WTC11 (cell line): ENCODE measurements at regions not wholly inside any gene's neighbourhood (a gene's known extent, or its start where the extent isn't known, plus 50 kb on each side); places are given as distances from the start of the nearest gene placed in this dataset.

Experiments
- ZNF138 ChIP-seq: sonication (generic); formaldehyde crosslinking; conservative IDR thresholded peaks from 2 replicates; pipeline ENCODE4 v1.8.1; 2022; ENCODE audit warnings: mild to moderate bottlenecking, moderate library complexity, missing genetic modification reagents
- ZNF232 ChIP-seq: sonication (generic); formaldehyde crosslinking; IDR thresholded peaks from 2 replicates; pipeline ENCODE4 v1.8.0; 2022; ENCODE audit warnings: mild to moderate bottlenecking, missing genetic modification reagents
- TF ChIP-seq, protein P1 (sequence below): fragments of 200-600 bp; IDR thresholded peaks from 2 replicates; pipeline ENCODE4 v1.8.0; 2022; ENCODE audit warnings: antibody characterized with exemption

DNA sequence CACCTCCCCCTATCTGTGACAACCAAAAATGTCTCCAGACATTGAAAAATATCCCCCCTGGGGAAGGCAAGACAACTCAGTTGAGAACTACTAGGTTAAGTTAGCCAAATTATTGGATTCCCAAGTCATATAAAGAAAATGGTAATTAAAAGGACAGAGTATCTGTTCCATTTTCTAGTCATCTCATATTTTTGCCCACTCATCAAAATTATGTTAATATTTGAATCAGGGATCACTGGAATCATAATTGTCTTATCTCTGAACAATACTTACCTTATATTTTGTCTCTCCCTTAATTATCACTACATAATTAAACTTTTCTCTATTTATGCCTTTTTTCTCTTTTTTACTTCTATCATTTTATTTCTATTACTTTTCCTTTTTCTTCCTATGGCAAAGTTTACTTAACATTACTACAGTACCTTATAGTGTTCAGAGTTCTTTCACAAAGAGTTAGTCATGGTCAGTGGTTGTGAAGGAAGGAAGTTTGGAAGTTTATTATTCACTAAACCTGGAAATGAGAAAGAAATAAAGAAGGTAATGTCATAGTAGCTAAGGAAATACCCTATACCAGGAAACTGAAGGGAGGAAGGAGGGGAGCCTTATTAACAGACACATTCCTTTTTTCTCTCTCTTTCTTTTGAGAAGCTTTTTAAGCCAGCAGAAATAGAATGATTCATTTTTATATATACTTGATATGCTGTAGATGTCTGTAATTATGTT is 332.9 kb downstream of the COL12A1 start:
- TF ChIP-seq ZNF138: no peak
- TF ChIP-seq, protein P1, sequence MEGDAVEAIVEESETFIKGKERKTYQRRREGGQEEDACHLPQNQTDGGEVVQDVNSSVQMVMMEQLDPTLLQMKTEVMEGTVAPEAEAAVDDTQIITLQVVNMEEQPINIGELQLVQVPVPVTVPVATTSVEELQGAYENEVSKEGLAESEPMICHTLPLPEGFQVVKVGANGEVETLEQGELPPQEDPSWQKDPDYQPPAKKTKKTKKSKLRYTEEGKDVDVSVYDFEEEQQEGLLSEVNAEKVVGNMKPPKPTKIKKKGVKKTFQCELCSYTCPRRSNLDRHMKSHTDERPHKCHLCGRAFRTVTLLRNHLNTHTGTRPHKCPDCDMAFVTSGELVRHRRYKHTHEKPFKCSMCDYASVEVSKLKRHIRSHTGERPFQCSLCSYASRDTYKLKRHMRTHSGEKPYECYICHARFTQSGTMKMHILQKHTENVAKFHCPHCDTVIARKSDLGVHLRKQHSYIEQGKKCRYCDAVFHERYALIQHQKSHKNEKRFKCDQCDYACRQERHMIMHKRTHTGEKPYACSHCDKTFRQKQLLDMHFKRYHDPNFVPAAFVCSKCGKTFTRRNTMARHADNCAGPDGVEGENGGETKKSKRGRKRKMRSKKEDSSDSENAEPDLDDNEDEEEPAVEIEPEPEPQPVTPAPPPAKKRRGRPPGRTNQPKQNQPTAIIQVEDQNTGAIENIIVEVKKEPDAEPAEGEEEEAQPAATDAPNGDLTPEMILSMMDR: no peak
- TF ChIP-seq ZNF232 (CRISPR knock-in tag): no peak
